ENCODE measurements at regions not wholly inside any gene's neighbourhood (a gene's known extent, or its start where the extent isn't known, plus 50 kb on each side); places are given as distances from the start of the nearest gene placed in this dataset.

GRCh38 chr3:44019736-44020135 lies 221.9 kb upstream of the TOPAZ1 start:
- peaks cover 22 to 35% (median 33%) of the 10 kb centered on the region in 3 donors for H3K27me3 ChIP-seq

DNA sequence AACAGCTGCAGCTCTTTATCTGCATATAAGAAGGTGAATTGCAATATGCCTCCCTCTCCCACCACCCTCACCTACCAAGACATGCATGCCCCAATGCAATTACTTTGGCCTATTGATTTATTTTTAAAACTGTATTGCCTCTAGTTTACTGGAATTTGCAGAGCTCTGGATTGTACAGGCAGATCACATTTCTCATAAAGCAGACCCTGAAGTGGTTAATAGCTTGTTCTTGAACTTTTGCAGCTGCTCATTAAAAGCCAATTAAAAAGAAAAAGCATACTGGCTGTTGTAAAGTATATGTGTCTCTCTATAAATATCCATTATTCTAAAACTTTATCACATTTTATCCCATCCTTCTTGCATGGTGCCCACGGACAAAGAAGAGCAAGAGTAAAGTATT lies 221.5 kb upstream of the TOPAZ1 start:
- Histone ChIP-seq H3K27ac (no peak overlapping the region), H3K27me3 (peaks cover 22 to 35% (median 33%) of the 10 kb centered on the region in 3 donors), H3K4me1 (peaks cover 5 to 6% of the 10 kb centered on the region in 2 donors), H3K4me3 (no peak overlapping the region), H3K36me3 (no peaks in the 10 kb centered on the region), H3K9me3 (no peaks in the 10 kb centered on the region)
- intact Hi-C loops (cut with DNase I; ENCODE audit: low total_unique reads), result no loop called here
- ATAC-seq (no peak), DNase-seq (no peak)
- TF ChIP-seq POLR2A (IDR thresholded peaks at IDR 0.05) (no peak), CTCF (IDR thresholded peaks at IDR 0.05 in 4 of 5, conservative IDR thresholded peaks at IDR 0.05 in 1 of 5) (no peak)
- in situ Hi-C loops (cut with MboI; ENCODE audit: low sequenced_read_pairs in 4 of 4), result no loop called here

More at GRCh38 chr3:44019736-44020135, 221.9 kb upstream of the TOPAZ1 start:
- Histone ChIP-seq H3K9me3 (no peaks in the 10 kb centered on the region), H3K4me1 (peaks cover 5 to 6% of the 10 kb centered on the region in 2 donors), H3K36me3 (no peaks in the 10 kb centered on the region), H3K27ac (no peak overlapping the region), H3K4me3 (no peak overlapping the region)
- in situ Hi-C loops (cut with MboI; ENCODE audit: low sequenced_read_pairs in 4 of 4) (no loop called here), intact Hi-C loops (cut with DNase I; ENCODE audit: low total_unique reads) (no loop called here)
- DNase-seq (no peak), ATAC-seq (no peak)
- TF ChIP-seq CTCF (IDR thresholded peaks at IDR 0.05 in 4 of 5, conservative IDR thresholded peaks at IDR 0.05 in 1 of 5), result no peak
- no peak for TF ChIP-seq POLR2A (IDR thresholded peaks at IDR 0.05)

DNA sequence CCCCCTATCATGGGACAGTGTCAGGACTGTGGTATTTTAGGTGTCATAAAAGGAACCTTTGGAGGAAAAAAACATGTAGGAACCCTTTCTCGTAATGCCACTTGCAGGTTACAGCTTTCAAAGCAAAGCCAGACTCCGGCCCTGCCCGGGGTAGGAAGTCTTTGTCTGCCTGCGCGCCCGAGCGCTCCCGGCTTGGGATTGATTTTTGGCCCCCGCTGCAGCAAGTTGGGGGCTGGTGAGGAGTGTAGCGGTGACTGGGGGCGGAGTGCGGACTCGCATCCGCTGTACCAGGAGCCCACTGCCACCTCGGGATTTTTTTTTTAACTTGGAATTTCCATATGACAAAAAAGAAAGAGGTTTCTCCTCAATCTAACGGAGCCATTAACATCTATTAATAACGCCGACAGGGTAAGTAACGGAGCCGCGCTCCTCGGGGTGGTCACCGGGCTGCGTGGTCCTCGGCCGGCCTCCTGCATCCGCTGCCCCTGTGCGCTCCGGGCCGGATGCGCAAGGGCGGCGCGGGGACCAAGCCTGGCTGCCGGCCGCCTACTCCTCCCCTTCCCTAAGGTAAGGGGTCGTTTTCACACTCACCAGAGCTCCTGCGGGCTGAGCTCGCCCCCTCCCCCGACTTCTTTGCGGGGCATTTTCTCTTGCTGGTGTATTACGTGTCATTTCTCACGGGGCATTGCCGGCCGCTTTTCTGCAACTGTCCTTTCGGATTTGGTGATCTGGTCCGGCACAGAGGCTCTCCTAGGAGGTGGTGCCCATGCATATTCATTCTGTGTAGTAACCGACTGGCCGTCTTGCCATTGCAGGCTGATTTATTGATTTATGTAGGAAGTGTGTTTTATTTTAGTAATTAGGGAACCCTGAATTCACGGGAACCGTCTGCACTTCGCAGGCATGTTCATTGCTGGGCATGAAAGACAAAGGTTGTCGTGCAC lies 219.8 kb upstream of the TOPAZ1 start:
- intact Hi-C loops (cut with DNase I; ENCODE audit: low total_unique reads), result no loop called here

DNA sequence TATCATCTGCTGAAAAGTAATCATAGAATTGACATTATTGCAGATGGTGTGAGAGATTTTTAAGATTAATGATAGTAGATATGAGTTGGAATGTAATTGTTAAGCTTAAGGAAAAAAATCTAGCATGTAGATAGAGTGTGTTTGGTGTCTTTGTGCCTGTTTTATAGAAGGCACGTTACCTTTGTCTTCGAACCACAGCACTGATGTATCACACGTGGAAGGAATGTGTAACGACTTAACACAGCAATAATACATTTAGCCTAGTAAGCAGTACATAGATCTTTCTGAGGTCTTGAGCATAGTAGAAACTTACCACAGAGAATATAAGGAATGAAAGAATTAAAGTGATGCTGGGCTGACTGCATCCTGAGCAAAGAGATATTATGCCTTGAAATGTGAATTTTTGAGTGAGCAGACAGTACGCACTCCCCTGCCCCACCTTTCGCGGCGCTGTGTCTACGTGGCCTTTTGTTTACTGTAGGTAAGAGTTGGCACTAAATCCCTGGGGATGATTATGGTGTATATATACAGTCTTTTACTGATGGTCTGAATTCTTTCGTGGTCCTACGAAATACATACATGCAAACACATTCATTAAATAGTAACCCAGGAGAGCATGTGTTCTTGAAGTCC lies 217.6 kb upstream of the TOPAZ1 start:
- ATAC-seq (no peak), DNase-seq (no peak)
- in situ Hi-C loops (cut with MboI; ENCODE audit: low sequenced_read_pairs in 4 of 4), result no loop called here
- Histone ChIP-seq H3K9me3 (no peaks in the 10 kb centered on the region), H3K4me3 (no peak overlapping the region), H3K36me3 (no peaks in the 10 kb centered on the region), H3K27ac (no peak overlapping the region), H3K27me3 (peaks cover 22 to 35% (median 33%) of the 10 kb centered on the region in 3 donors), H3K4me1 (peaks cover 5 to 6% of the 10 kb centered on the region in 2 donors)
- no peak for TF ChIP-seq CTCF (IDR thresholded peaks at IDR 0.05 in 4 of 5, conservative IDR thresholded peaks at IDR 0.05 in 1 of 5)
- TF ChIP-seq POLR2A (IDR thresholded peaks at IDR 0.05), result no peak
- intact Hi-C loops (cut with DNase I; ENCODE audit: low total_unique reads), result no loop called here

More for the DNA sequence above, 219.8 kb upstream of the TOPAZ1 start:
- Histone ChIP-seq H3K4me1 (peaks cover 5 to 6% of the 10 kb centered on the region in 2 donors), H3K36me3 (no peaks in the 10 kb centered on the region), H3K4me3 (peak overlapping the region in 3 of 4 donors; percentile 26 to 45 (median 32)), H3K9me3 (no peaks in the 10 kb centered on the region), H3K27ac (no peak overlapping the region), H3K27me3 (peaks cover 22 to 35% (median 33%) of the 10 kb centered on the region in 3 donors)
- DNase-seq, result no peak
- in situ Hi-C loops (cut with MboI; ENCODE audit: low sequenced_read_pairs in 4 of 4), result no loop called here
- no peak for ATAC-seq
- TF ChIP-seq POLR2A (IDR thresholded peaks at IDR 0.05), result no peak

Data from gastrocnemius medialis (tissue), 4 donors.